ENCODE measurements at regions not wholly inside any gene's neighbourhood (a gene's known extent, or its start where the extent isn't known, plus 50 kb on each side); places are given as distances from the start of the nearest gene placed in this dataset.

- H4K91ac ChIP-seq (ENCODE audit: insufficient read depth, low read depth, low read length): no peak overlapping the region
- H2AK5ac ChIP-seq (ENCODE audit: low read depth, low read length): no peak overlapping the region
- H3K27ac ChIP-seq (ENCODE audit: insufficient read depth, low read length): no peak overlapping the region
- no peak overlapping the region for H3K9ac ChIP-seq (ENCODE audit: low read depth, low read length)
- no peaks in the 10 kb centered on the region for H3K36me3 ChIP-seq (ENCODE audit: control insufficient read depth, insufficient read depth, low read length)
- no TSS peak for BruUV-seq (replicated peaks)
- no peaks in the 10 kb centered on the region for H4K20me1 ChIP-seq (ENCODE audit: insufficient read depth, low read length)
- no peak overlapping the region for H4K8ac ChIP-seq (ENCODE audit: low read depth in 2 of 2, low read length in 2 of 2)
- no peaks in the 10 kb centered on the region for H3K79me1 ChIP-seq (ENCODE audit: low read depth in 1 of 2, low read length in 2 of 2)
- ATAC-seq (ENCODE audit: low read depth): no peak
- H2BK120ac ChIP-seq (ENCODE audit: low read depth, low read length): no peak overlapping the region
- TF ChIP-seq CHD1 (IDR thresholded peaks at IDR 0.05; ENCODE audit: low read depth, low read length): no peak
- TF ChIP-seq SMC3 (IDR thresholded peaks at IDR 0.05; ENCODE audit: low read depth, low read length): no peak
- TF ChIP-seq, protein P1, sequence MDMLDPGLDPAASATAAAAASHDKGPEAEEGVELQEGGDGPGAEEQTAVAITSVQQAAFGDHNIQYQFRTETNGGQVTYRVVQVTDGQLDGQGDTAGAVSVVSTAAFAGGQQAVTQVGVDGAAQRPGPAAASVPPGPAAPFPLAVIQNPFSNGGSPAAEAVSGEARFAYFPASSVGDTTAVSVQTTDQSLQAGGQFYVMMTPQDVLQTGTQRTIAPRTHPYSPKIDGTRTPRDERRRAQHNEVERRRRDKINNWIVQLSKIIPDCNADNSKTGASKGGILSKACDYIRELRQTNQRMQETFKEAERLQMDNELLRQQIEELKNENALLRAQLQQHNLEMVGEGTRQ (IDR thresholded peaks at IDR 0.05; ENCODE audit: low read depth, low read length): no peak
- no peak for TF ChIP-seq CEBPB (IDR thresholded peaks at IDR 0.05; ENCODE audit: low read depth, low read length)
- no peak for TF ChIP-seq FOS (IDR thresholded peaks at IDR 0.05; ENCODE audit: low read depth, low read length)
- TF ChIP-seq NFE2L2 (IDR thresholded peaks at IDR 0.05; ENCODE audit: low read depth, low read length): no peak
- no peak for TF ChIP-seq MAZ (IDR thresholded peaks at IDR 0.05; ENCODE audit: borderline replicate concordance, low read depth, low read length)
- no peak for TF ChIP-seq RAD21 (IDR thresholded peaks at IDR 0.05; ENCODE audit: low read length)
- no peak for TF ChIP-seq ELK1 (IDR thresholded peaks at IDR 0.05; ENCODE audit: borderline replicate concordance, low read depth, low read length)
- TF ChIP-seq BHLHE40 (IDR thresholded peaks at IDR 0.05; ENCODE audit: low read depth, low read length): no peak
- TF ChIP-seq MAFK (IDR thresholded peaks at IDR 0.05; ENCODE audit: low read depth, low read length): no peak
- no peak overlapping the region for H2BK15ac ChIP-seq (ENCODE audit: low read depth, low read length)
- WGBS, 2 experiments (ENCODE audit: extremely low coverage in 2 of 2, insufficient read length in 1 of 2): 100% methylated on average over 1 of the region's 4 CpGs; no CpG with 5 or more reads in 1 of the 2 experiments
- peaks cover 2% of the 10 kb centered on the region; the same call in 1 of the 2 replicates for H3K27me3 ChIP-seq (ENCODE audit: control insufficient read depth, insufficient read depth, low read length)
- no peak overlapping the region for H3K56ac ChIP-seq (ENCODE audit: extremely low read depth, insufficient read depth, low read length)
- H3K18ac ChIP-seq (ENCODE audit: low read depth, low read length): no peak overlapping the region
- no peak overlapping the region for H2AFZ ChIP-seq (replicated peaks; ENCODE audit: low read length, poor library complexity)
- no peak overlapping the region for H2AK9ac ChIP-seq (replicated peaks; ENCODE audit: low read depth, low read length, poor library complexity)
- DNase-seq: no peak
- H3K23ac ChIP-seq (ENCODE audit: low read depth, low read length): no peak overlapping the region
- in situ Hi-C loops (cut with MboI; ENCODE audit: low sequenced_read_pairs): no loop called here
- no peaks in the 10 kb centered on the region for H3K9me1 ChIP-seq (ENCODE audit: insufficient read depth, low read length)
- H3K4me3 ChIP-seq (ENCODE audit: insufficient read depth, low read depth, low read length): no peak overlapping the region
- H3K14ac ChIP-seq (replicated peaks; ENCODE audit: low read depth, low read length): no peak overlapping the region
- intact Hi-C loops (cut with micrococcal nuclease): no loop called here
- H3K4me1 ChIP-seq (ENCODE audit: control insufficient read depth, insufficient read depth, low read length): no peaks in the 10 kb centered on the region
- POLR2A ChIA-PET (ENCODE audit: unreplicated experiment): no interaction called here
- CTCF ChIA-PET: no interaction called here
- 0 out of 2 replicates have a peak, but pooled peaks cover 2% of the 10 kb centered on the region for H3K9me3 ChIP-seq (ENCODE audit: control insufficient read depth, insufficient read depth, low read length)
- dilution Hi-C loops (cut with HindIII; ENCODE audit: low sequenced_read_pairs, unreplicated experiment): no loop called here
- H3K4me2 ChIP-seq (ENCODE audit: low read depth, low read length): no peak overlapping the region
- H3K4ac ChIP-seq (ENCODE audit: low read depth, low read length): no peak overlapping the region
- no peak overlapping the region for H4K5ac ChIP-seq (ENCODE audit: low read depth, low read length)
- H2BK5ac ChIP-seq (ENCODE audit: low read depth, low read length, poor library complexity, severe bottlenecking): no peak overlapping the region
- H2BK20ac ChIP-seq (ENCODE audit: low read depth, low read length): no peak overlapping the region
Measured at GRCh38 chr3:187977659-187978058, 176.3 kb upstream of the LPP start.

All from IMR-90 (cell line).